Neuronal stem cell (in vitro differentiated cells): ENCODE measurements at regions not wholly inside any gene's neighbourhood (a gene's known extent, or its start where the extent isn't known, plus 50 kb on each side); places are given as distances from the start of the nearest gene placed in this dataset. TPM values are rescaled to one million over a fixed set of nuclear protein-coding genes. Genes with fewer than 3 reads are reported as not detected.

Experiments
- DNase-seq: peaks from one replicate; pipeline ENCODE4 v3.0.0-alpha.2; 2013; ENCODE audit warnings: low spot score
- H2AFZ ChIP-seq: one replicate; pipeline ENCODE4 v1.6.1; 2013; ENCODE audit warnings: mild to moderate bottlenecking, low read length, inconsistent platforms
- H2AK5ac ChIP-seq: 2 replicates; pipeline ENCODE4 v1.6.1; 2013; ENCODE audit warnings: low read depth, mild to moderate bottlenecking, inconsistent platforms, low read length, moderate library complexity, mixed read lengths
- H2BK120ac ChIP-seq: 2 replicates; pipeline ENCODE4 v1.6.1; 2013; ENCODE audit warnings: low read depth, mild to moderate bottlenecking, inconsistent platforms, low read length, moderate library complexity, mixed read lengths
- H2BK12ac ChIP-seq: one replicate; pipeline ENCODE4 v1.6.1; 2013; ENCODE audit warnings: low read length, inconsistent platforms
- H2BK15ac ChIP-seq: 2 replicates; pipeline ENCODE4 v1.6.1; 2013; ENCODE audit warnings: mild to moderate bottlenecking, low read length, inconsistent platforms, mixed read lengths
- H2BK5ac ChIP-seq: one replicate; pipeline ENCODE4 v1.6.1; 2013; ENCODE audit warnings: inconsistent platforms, mild to moderate bottlenecking, low read length, moderate library complexity
- H3K14ac ChIP-seq: one replicate; pipeline ENCODE4 v1.6.1; 2013; ENCODE audit warnings: low read length, inconsistent platforms
- H3K18ac ChIP-seq: 2 replicates; pipeline ENCODE4 v1.6.1; 2013; ENCODE audit warnings: low read length, inconsistent platforms
- H3K23ac ChIP-seq: 2 replicates; pipeline ENCODE4 v1.6.1; 2013; ENCODE audit warnings: low read depth, mild to moderate bottlenecking, mixed read lengths, low read length, inconsistent platforms; ENCODE audit not compliant: poor library complexity
- H3K27ac ChIP-seq: replicated peaks from 3 replicates; pipeline ENCODE4 v1.5.1; 2013; ENCODE audit warnings: low read length, inconsistent platforms
- H3K27me3 ChIP-seq, 3 experiments: 2 replicates each; pipeline ENCODE4 v1.6.1; 2013; ENCODE audit warnings: low read length in 3 of 3, mild to moderate bottlenecking in 2 of 3, inconsistent platforms in 1 of 3, low read depth in 1 of 3, mixed read lengths in 1 of 3, moderate library complexity in 1 of 3; ENCODE audit not compliant: control insufficient read depth in 3 of 3, insufficient read depth in 3 of 3
- H3K36me3 ChIP-seq, 2 donors: replicated peaks in 1 of 2; 2 replicates each; pipeline ENCODE4 v1.6.1; 2013; ENCODE audit warnings: low read length in 2 of 2; ENCODE audit not compliant: control insufficient read depth in 2 of 2, insufficient read depth in 2 of 2
- H3K4ac ChIP-seq: 2 replicates; pipeline ENCODE4 v1.6.1; 2013; ENCODE audit warnings: inconsistent platforms, mild to moderate bottlenecking, low read length, moderate library complexity
- H3K4me1 ChIP-seq, 2 donors: 1 replicate in 1 of 2; 2 replicates in 1 of 2; pipeline ENCODE4 v1.6.1; 2013; ENCODE audit warnings: low read length in 2 of 2, low read depth in 1 of 2; ENCODE audit not compliant: control insufficient read depth in 2 of 2, insufficient read depth in 1 of 2
- H3K4me2 ChIP-seq: one replicate; pipeline ENCODE4 v1.6.1; 2013; ENCODE audit warnings: mild to moderate bottlenecking, low read length, inconsistent platforms; ENCODE audit not compliant: insufficient read depth, poor library complexity, severe bottlenecking
- H3K4me3 ChIP-seq, 2 donors: 2 replicates each; pipeline ENCODE4 v1.5.1; 2013; ENCODE audit warnings: low read length in 2 of 2, mild to moderate bottlenecking in 2 of 2, inconsistent platforms in 1 of 2, moderate library complexity in 1 of 2
- H3K79me1 ChIP-seq: one replicate; pipeline ENCODE4 v1.6.1; 2013; ENCODE audit warnings: low read depth, mild to moderate bottlenecking, inconsistent platforms, low read length, moderate library complexity
- H3K9ac ChIP-seq: one replicate; pipeline ENCODE4 v1.6.1; 2013; ENCODE audit warnings: mild to moderate bottlenecking, low read depth, low read length, inconsistent platforms; ENCODE audit not compliant: poor library complexity
- H3K9me3 ChIP-seq, 2 donors: replicated peaks in 1 of 2; 2 replicates each; pipeline versions ENCODE3 to v1.6.1; 2013; ENCODE audit warnings: low read length in 2 of 2, mild to moderate bottlenecking in 2 of 2, inconsistent platforms in 1 of 2, low read depth in 1 of 2, mixed read lengths in 1 of 2, moderate library complexity in 1 of 2; ENCODE audit not compliant: control insufficient read depth in 2 of 2, insufficient read depth in 1 of 2
- H4K8ac ChIP-seq: one replicate; pipeline ENCODE4 v1.6.1; 2013; ENCODE audit warnings: low read depth, mild to moderate bottlenecking, inconsistent platforms, low read length, moderate library complexity
- H4K91ac ChIP-seq: one replicate; pipeline ENCODE4 v1.6.1; 2013; ENCODE audit warnings: low read length, low read depth, mild to moderate bottlenecking, inconsistent platforms; ENCODE audit not compliant: poor library complexity
- WGBS, 2 donors: extraction: QIAGEN DNeasy Blood & Tissue Kit; methylation state at CpG; one replicate each; pipeline ENCODE4 v1.1.7; 2013; ENCODE audit warnings: missing lambda C conversion rate in 2 of 2, mixed read lengths in 1 of 2; ENCODE audit not compliant: insufficient read length in 2 of 2, insufficient replicate concordance in 1 of 2; ENCODE audit errors: extremely low coverage in 2 of 2; 5-methylcytosine and 5-hydroxymethylcytosine counted together
- small RNA-seq: library from polyadenylated mRNA; stranded (forward); fragments of <200 nt; extraction: miRNeasy Mini kit (QIAGEN cat#:217004); gene quantifications from one replicate; pipeline ENCODE3, GENCODE V24; 2013; ENCODE audit not compliant: insufficient read depth

- Histone ChIP-seq H3K79me1 (no peaks in the 10 kb centered on the region), H4K8ac (no peak overlapping the region), H2AK5ac (no peak overlapping the region), H3K9ac (no peak overlapping the region), H2BK15ac (no peak overlapping the region), H2AFZ (no peak overlapping the region), H3K27me3 (no peaks in the 10 kb centered on the region), H3K4me3 (no peak overlapping the region), H3K4ac (no peak overlapping the region), H2BK120ac (no peak overlapping the region), H3K36me3 (no peaks in the 10 kb centered on the region), H3K4me2 (no peak overlapping the region), H3K9me3 (no peaks in the 10 kb centered on the region), H3K4me1 (peaks cover 2 to 3% of the 10 kb centered on the region in 2 donors), H3K27ac (no peak overlapping the region), H3K14ac (no peak overlapping the region), H2BK5ac (no peak overlapping the region), H3K23ac (no peak overlapping the region), H3K18ac (no peak overlapping the region), H4K91ac (no peak overlapping the region), H2BK12ac (no peak overlapping the region)
- DNase-seq, result no peak
- WGBS, 2 donors, result no CpG with 5 or more reads among the region's 4 CpGs
Observed at GRCh38 chr4:164701665-164702064, 52.3 kb upstream of the SMIM31 start.

Small RNA genes in the stretch of these regions (small RNA-seq; reads per million reads assigned to genes)
- gene AC074198.2 (not detected), gene RNU6-284P (not detected)
